Mesendoderm (in vitro differentiated cells): ENCODE measurements at regions not wholly inside any gene's neighbourhood (a gene's known extent, or its start where the extent isn't known, plus 50 kb on each side); places are given as distances from the start of the nearest gene placed in this dataset.

ENCODE experiments used
- DNase-seq: peaks from one replicate; pipeline ENCODE4 v3.0.0; 2013
- H2AK5ac ChIP-seq: 2 replicates; pipeline ENCODE4 v1.6.1; 2013; ENCODE audit warnings: low read length, inconsistent platforms
- H2BK120ac ChIP-seq: 2 replicates; pipeline ENCODE4 v1.6.1; 2013; ENCODE audit warnings: low read depth, mild to moderate bottlenecking, low read length, moderate library complexity, mixed read lengths
- H2BK15ac ChIP-seq: replicated peaks from 2 replicates; pipeline ENCODE4 v1.6.1; 2013; ENCODE audit warnings: low read depth, mild to moderate bottlenecking, moderate library complexity
- H2BK5ac ChIP-seq: 2 replicates; pipeline ENCODE4 v1.6.1; 2013; ENCODE audit warnings: low read length, inconsistent platforms
- H3K18ac ChIP-seq: 2 replicates; pipeline ENCODE4 v1.6.1; 2013; ENCODE audit warnings: mild to moderate bottlenecking, low read length, mixed read lengths
- H3K23ac ChIP-seq: one replicate; pipeline ENCODE4 v1.6.1; 2013; ENCODE audit warnings: low read length
- H3K27ac ChIP-seq: 2 replicates; pipeline ENCODE4 v1.5.1; 2013; ENCODE audit warnings: low read depth, mild to moderate bottlenecking, inconsistent platforms, low read length, moderate library complexity
- H3K27me3 ChIP-seq: 2 replicates; pipeline ENCODE4 v1.6.1; 2013; ENCODE audit warnings: low read length, control low read depth, mild to moderate bottlenecking, inconsistent platforms; ENCODE audit not compliant: insufficient read depth, poor library complexity
- H3K36me3 ChIP-seq: 2 replicates; pipeline ENCODE4 v1.6.1; 2013; ENCODE audit warnings: low read length, inconsistent platforms; ENCODE audit not compliant: control insufficient read depth, insufficient read depth
- H3K4ac ChIP-seq: one replicate; pipeline ENCODE4 v1.6.1; 2013; ENCODE audit warnings: low read depth, mild to moderate bottlenecking, low read length, moderate library complexity
- H3K4me1 ChIP-seq: 2 replicates; pipeline ENCODE4 v1.6.1; 2013; ENCODE audit warnings: low read depth, low read length, inconsistent platforms; ENCODE audit not compliant: control insufficient read depth
- H3K4me2 ChIP-seq: 2 replicates; pipeline ENCODE4 v1.6.1; 2013; ENCODE audit warnings: low read length
- H3K4me3 ChIP-seq: 2 replicates; pipeline ENCODE4 v1.5.1; 2013; ENCODE audit warnings: mild to moderate bottlenecking, low read length
- H3K56ac ChIP-seq: one replicate; pipeline ENCODE4 v1.6.1; 2013; ENCODE audit warnings: low read length
- H3K79me1 ChIP-seq: 2 replicates; pipeline ENCODE4 v1.6.1; 2013; ENCODE audit warnings: low read length, inconsistent platforms
- H3K79me2 ChIP-seq: 2 replicates; pipeline ENCODE4 v1.6.1; 2013; ENCODE audit warnings: mild to moderate bottlenecking, low read length; ENCODE audit not compliant: control insufficient read depth, insufficient read depth
- H3K9ac ChIP-seq: 2 replicates; pipeline ENCODE4 v1.6.1; 2013; ENCODE audit warnings: low read length, inconsistent platforms
- H4K5ac ChIP-seq: one replicate; pipeline ENCODE4 v1.6.1; 2013; ENCODE audit warnings: low read length
- H4K8ac ChIP-seq: one replicate; pipeline ENCODE4 v1.6.1; 2013; ENCODE audit warnings: low read depth, mild to moderate bottlenecking, control low read depth, low read length, moderate library complexity
- WGBS: extraction: QIAGEN DNeasy Blood & Tissue Kit; methylation state at CpG from one replicate; pipeline ENCODE4 v1.1.7; 2013; ENCODE audit warnings: low lambda C conversion rate, missing lambda C conversion rate; ENCODE audit not compliant: insufficient coverage; ENCODE audit errors: extremely low coverage; 5-methylcytosine and 5-hydroxymethylcytosine counted together

DNA sequence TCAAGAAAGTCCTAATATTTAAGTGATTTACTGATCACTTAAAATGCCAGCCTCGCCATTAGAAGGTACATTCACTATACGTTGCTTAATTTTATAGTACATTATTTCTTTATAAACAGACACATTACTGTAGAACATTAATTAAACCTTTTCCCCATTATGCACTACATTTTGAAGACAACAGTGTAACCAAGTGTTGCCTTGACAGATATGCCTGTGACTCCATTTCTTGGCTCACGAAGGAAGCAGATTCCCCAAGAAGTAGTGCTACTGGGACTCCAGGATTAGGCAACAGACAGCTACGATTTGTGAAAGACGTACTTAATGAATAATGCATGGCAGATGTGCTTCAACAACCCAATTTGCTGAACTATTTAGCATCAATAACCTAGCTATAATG is 394.8 kb downstream of the RPS29 start:
- H3K56ac ChIP-seq: no peak overlapping the region
- no peak overlapping the region for H2BK15ac ChIP-seq
- H3K79me1 ChIP-seq: no peaks in the 10 kb centered on the region
- H3K23ac ChIP-seq: no peak overlapping the region
- H4K5ac ChIP-seq: no peak overlapping the region
- no peak overlapping the region for H3K27ac ChIP-seq
- H3K4me2 ChIP-seq: no peak overlapping the region
- no peaks in the 10 kb centered on the region for H3K4me1 ChIP-seq
- H4K8ac ChIP-seq: no peak overlapping the region
- H3K27me3 ChIP-seq: no peaks in the 10 kb centered on the region
- H3K4me3 ChIP-seq: no peak overlapping the region
- no peak for DNase-seq
- no peak overlapping the region for H2BK5ac ChIP-seq
- no CpG with 5 or more reads among the region's 5 CpGs for WGBS
- no peaks in the 10 kb centered on the region for H3K36me3 ChIP-seq
- no peak overlapping the region for H2BK120ac ChIP-seq
- H3K9ac ChIP-seq: no peak overlapping the region
- no peaks in the 10 kb centered on the region for H3K79me2 ChIP-seq
- no peak overlapping the region for H3K18ac ChIP-seq
- no peak overlapping the region for H3K4ac ChIP-seq
- H2AK5ac ChIP-seq: no peak overlapping the region

DNA sequence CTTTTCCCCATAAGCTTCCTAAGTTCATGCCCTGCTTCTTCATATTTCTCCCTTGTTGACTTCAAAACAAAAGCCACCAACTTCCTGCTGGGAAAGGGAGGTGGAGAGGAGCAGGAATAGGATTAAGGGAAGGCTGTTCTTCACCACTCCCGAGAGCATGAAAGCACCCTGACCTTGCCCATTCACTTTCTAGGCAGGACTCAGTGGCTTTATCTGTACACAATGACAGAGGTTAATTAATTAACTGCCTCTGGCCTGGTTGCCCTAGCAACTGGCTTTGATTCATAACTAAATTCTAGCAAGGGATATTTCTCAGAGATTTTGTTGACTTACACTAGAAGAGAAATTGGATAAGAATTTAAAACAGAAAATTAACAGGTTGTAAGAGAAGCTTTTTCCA is 396.8 kb downstream of the RPS29 start:
- no peak overlapping the region for H3K4me2 ChIP-seq
- no peaks in the 10 kb centered on the region for H3K79me2 ChIP-seq
- no peak overlapping the region for H3K23ac ChIP-seq
- H3K36me3 ChIP-seq: no peaks in the 10 kb centered on the region
- no CpG with 5 or more reads among the region's 1 CpG for WGBS
- H3K56ac ChIP-seq: no peak overlapping the region
- no peak overlapping the region for H2BK5ac ChIP-seq
- H3K27ac ChIP-seq: no peak overlapping the region
- H2BK120ac ChIP-seq: no peak overlapping the region
- no peak overlapping the region for H3K18ac ChIP-seq
- no peak overlapping the region for H4K5ac ChIP-seq
- no peak overlapping the region for H2AK5ac ChIP-seq
- no peaks in the 10 kb centered on the region for H3K27me3 ChIP-seq
- no peak overlapping the region for H3K9ac ChIP-seq
- H4K8ac ChIP-seq: no peak overlapping the region
- no peak overlapping the region for H2BK15ac ChIP-seq
- no peaks in the 10 kb centered on the region for H3K79me1 ChIP-seq
- no peak for DNase-seq
- H3K4ac ChIP-seq: no peak overlapping the region
- H3K4me1 ChIP-seq: no peaks in the 10 kb centered on the region
- H3K4me3 ChIP-seq: no peak overlapping the region

- Histone ChIP-seq H3K4me2 (no peak overlapping the region), H4K8ac (no peak overlapping the region), H3K4me3 (no peak overlapping the region), H2BK15ac (no peak overlapping the region), H3K79me1 (no peaks in the 10 kb centered on the region), H3K79me2 (no peaks in the 10 kb centered on the region), H3K23ac (no peak overlapping the region), H3K18ac (no peak overlapping the region), H3K4ac (no peak overlapping the region), H3K27me3 (no peaks in the 10 kb centered on the region), H2BK5ac (no peak overlapping the region), H4K5ac (no peak overlapping the region), H3K56ac (no peak overlapping the region), H2BK120ac (no peak overlapping the region), H2AK5ac (no peak overlapping the region), H3K27ac (no peak overlapping the region), H3K4me1 (no peaks in the 10 kb centered on the region), H3K36me3 (no peaks in the 10 kb centered on the region), H3K9ac (no peak overlapping the region)
- DNase-seq: no peak
- no CpG with 5 or more reads among the region's 4 CpGs for WGBS
These were observed 398.4 kb downstream of the RPS29 start for GRCh38 chr14:49187799-49188198.

DNA sequence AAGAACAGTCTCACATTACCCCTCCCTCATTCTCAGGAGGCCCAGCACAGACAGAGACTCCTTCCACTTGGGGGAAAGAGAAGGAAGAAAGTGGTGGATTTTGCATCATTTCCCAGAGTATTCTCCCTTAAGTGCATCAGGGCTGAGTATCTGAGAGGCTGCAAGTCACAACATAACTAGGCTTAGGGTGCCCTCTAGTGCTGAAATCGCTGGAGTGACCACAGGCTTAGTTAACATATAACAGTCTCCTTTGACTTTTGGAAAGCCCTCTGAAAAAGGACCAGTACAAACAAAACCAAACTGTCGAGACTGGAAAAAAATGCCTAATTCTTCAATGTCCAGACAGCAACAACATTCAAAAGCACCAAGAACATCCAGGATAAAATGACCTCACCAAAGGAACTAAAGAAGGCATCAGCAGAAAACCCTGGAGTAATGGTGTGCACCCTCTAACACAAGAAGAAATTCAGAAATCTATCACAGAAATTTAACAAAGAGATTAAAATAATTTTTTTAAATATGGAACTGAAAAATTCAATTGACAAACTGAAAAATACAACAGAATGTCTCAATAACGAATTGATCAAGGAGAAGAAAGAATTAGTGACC is 412.3 kb downstream of the RPS29 start:
- H3K23ac ChIP-seq: no peak overlapping the region
- no peaks in the 10 kb centered on the region for H3K79me2 ChIP-seq
- no peak overlapping the region for H3K9ac ChIP-seq
- no peak overlapping the region for H2BK5ac ChIP-seq
- no peak overlapping the region for H4K5ac ChIP-seq
- H4K8ac ChIP-seq: no peak overlapping the region
- no peak overlapping the region for H3K4me3 ChIP-seq
- no peak overlapping the region for H3K4me2 ChIP-seq
- WGBS: no CpG with 5 or more reads among the region's 3 CpGs
- no peaks in the 10 kb centered on the region for H3K36me3 ChIP-seq
- H2BK15ac ChIP-seq: no peak overlapping the region
- no peak overlapping the region for H3K27ac ChIP-seq
- H3K27me3 ChIP-seq: no peaks in the 10 kb centered on the region
- no peak overlapping the region for H2AK5ac ChIP-seq
- H3K56ac ChIP-seq: no peak overlapping the region
- DNase-seq: peak; percentile 86
- no peak overlapping the region for H2BK120ac ChIP-seq
- H3K4ac ChIP-seq: no peak overlapping the region
- H3K4me1 ChIP-seq: no peaks in the 10 kb centered on the region
- no peak overlapping the region for H3K18ac ChIP-seq
- H3K79me1 ChIP-seq: no peaks in the 10 kb centered on the region

DNA sequence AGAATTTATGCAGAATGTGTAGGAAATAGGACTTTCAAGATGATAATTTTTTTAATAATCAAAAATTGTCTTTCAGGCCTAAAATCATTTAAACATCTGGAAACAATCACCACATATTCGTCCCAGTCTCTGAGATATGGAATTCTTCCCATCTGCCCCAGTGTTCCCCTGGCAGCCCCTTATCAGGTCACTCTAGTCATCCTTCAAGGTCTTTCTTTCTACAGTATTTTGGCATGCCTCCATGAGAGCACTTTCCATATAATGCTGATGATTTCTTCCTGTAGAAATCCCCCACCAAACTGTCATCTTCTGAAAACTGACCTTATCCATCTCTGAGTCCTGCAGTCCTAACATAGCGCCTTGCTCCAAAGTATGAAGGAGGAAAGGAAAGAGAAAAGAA is 422.1 kb downstream of the RPS29 start:
- no peaks in the 10 kb centered on the region for H3K4me1 ChIP-seq
- H3K4me3 ChIP-seq: no peak overlapping the region
- H3K4me2 ChIP-seq: no peak overlapping the region
- no peak overlapping the region for H3K27ac ChIP-seq
- no peak for DNase-seq
- H2AK5ac ChIP-seq: no peak overlapping the region
- no peak overlapping the region for H4K5ac ChIP-seq
- no peak overlapping the region for H3K23ac ChIP-seq
- H3K79me2 ChIP-seq: no peaks in the 10 kb centered on the region
- no peak overlapping the region for H2BK15ac ChIP-seq
- H2BK120ac ChIP-seq: no peak overlapping the region
- no peak overlapping the region for H3K4ac ChIP-seq
- H3K36me3 ChIP-seq: no peaks in the 10 kb centered on the region
- WGBS: no CpG with 5 or more reads among the region's 2 CpGs
- no peak overlapping the region for H2BK5ac ChIP-seq
- H3K18ac ChIP-seq: no peak overlapping the region
- H3K27me3 ChIP-seq: no peaks in the 10 kb centered on the region
- H3K56ac ChIP-seq: no peak overlapping the region
- no peak overlapping the region for H3K9ac ChIP-seq
- H3K79me1 ChIP-seq: no peaks in the 10 kb centered on the region
- no peak overlapping the region for H4K8ac ChIP-seq

DNA sequence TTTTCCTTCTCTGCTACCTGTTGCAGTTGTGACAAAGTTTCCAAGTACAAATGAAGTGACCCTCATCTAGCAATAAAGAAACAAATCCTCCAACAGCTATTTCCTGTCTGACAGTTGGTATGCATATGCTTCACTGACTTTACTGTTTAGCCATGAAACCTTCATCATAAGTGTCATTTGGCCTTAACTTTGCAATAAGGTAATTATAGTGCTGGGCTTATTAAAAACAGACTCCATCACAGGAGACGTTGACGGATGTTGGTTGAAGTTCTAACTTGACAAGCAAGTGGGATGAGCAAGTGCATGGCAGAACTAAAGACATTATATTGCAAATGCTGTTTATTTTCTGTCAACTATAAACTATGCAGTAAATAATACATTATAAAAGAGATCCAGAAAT is 425.2 kb downstream of the RPS29 start:
- Histone ChIP-seq H2BK15ac (no peak overlapping the region), H3K18ac (no peak overlapping the region), H3K4ac (no peak overlapping the region), H2BK120ac (no peak overlapping the region), H3K36me3 (no peaks in the 10 kb centered on the region), H3K4me2 (no peak overlapping the region), H3K56ac (no peak overlapping the region), H3K9ac (no peak overlapping the region), H3K79me2 (no peaks in the 10 kb centered on the region), H2AK5ac (no peak overlapping the region), H3K27me3 (no peaks in the 10 kb centered on the region), H4K8ac (no peak overlapping the region), H4K5ac (no peak overlapping the region), H3K27ac (no peak overlapping the region), H2BK5ac (no peak overlapping the region), H3K23ac (no peak overlapping the region), H3K4me3 (no peak overlapping the region), H3K4me1 (no peaks in the 10 kb centered on the region), H3K79me1 (no peaks in the 10 kb centered on the region)
- no CpG with 5 or more reads among the region's 2 CpGs for WGBS
- no peak for DNase-seq
